ENCODE measurements at regions not wholly inside any gene's neighbourhood (a gene's known extent, or its start where the extent isn't known, plus 50 kb on each side); places are given as distances from the start of the nearest gene placed in this dataset.

- Histone ChIP-seq H2BK15ac (ENCODE audit: low read depth, low read length) (no peak overlapping the region), H3K4me1 (ENCODE audit: control insufficient read depth, insufficient read depth, low read length) (no peaks in the 10 kb centered on the region), H3K56ac (ENCODE audit: extremely low read depth, insufficient read depth, low read length) (no peak overlapping the region), H4K5ac (ENCODE audit: low read depth, low read length) (no peak overlapping the region), H3K4ac (ENCODE audit: low read depth, low read length) (no peak overlapping the region), H3K79me1 (ENCODE audit: low read depth in 1 of 2, low read length in 2 of 2) (no peaks in the 10 kb centered on the region), H2AK5ac (ENCODE audit: low read depth, low read length) (no peak overlapping the region), H3K27me3 (ENCODE audit: control insufficient read depth, insufficient read depth, low read length) (no peaks in the 10 kb centered on the region), H2BK20ac (ENCODE audit: low read depth, low read length) (no peak overlapping the region), H3K4me3 (ENCODE audit: insufficient read depth, low read depth, low read length) (no peak overlapping the region), H3K36me3 (ENCODE audit: control insufficient read depth, insufficient read depth, low read length) (no peaks in the 10 kb centered on the region), H3K23ac (ENCODE audit: low read depth, low read length) (no peak overlapping the region), H3K9me3 (ENCODE audit: control insufficient read depth, insufficient read depth, low read length) (peaks cover 6% of the 10 kb centered on the region; the same call in 1 of the 2 replicates), H2AFZ (replicated peaks; ENCODE audit: low read length, poor library complexity) (no peak overlapping the region), H3K9me1 (ENCODE audit: insufficient read depth, low read length) (no peaks in the 10 kb centered on the region), H2BK5ac (ENCODE audit: low read depth, low read length, poor library complexity, severe bottlenecking) (no peak overlapping the region), H3K9ac (ENCODE audit: low read depth, low read length) (no peak overlapping the region), H3K4me2 (ENCODE audit: low read depth, low read length) (no peak overlapping the region), H4K20me1 (ENCODE audit: insufficient read depth, low read length) (no peaks in the 10 kb centered on the region), H2BK120ac (ENCODE audit: low read depth, low read length) (no peak overlapping the region), H4K91ac (ENCODE audit: insufficient read depth, low read depth, low read length) (no peak overlapping the region), H4K8ac (ENCODE audit: low read depth in 2 of 2, low read length in 2 of 2) (no peak overlapping the region), H3K14ac (replicated peaks; ENCODE audit: low read depth, low read length) (no peak overlapping the region), H3K18ac (ENCODE audit: low read depth, low read length) (no peak overlapping the region), H3K27ac (ENCODE audit: insufficient read depth, low read length) (no peak overlapping the region), H2AK9ac (replicated peaks; ENCODE audit: low read depth, low read length, poor library complexity) (no peak overlapping the region)
- no peak for ATAC-seq (ENCODE audit: low read depth)
- in situ Hi-C loops (cut with MboI; ENCODE audit: low sequenced_read_pairs), result no loop called here
- POLR2A ChIA-PET (ENCODE audit: unreplicated experiment), result no interaction called here
- BruUV-seq (replicated peaks), result no TSS peak
- no CpG with 5 or more reads among the region's 3 CpGs for WGBS, 2 experiments (ENCODE audit: extremely low coverage in 2 of 2, insufficient read length in 1 of 2)
- CTCF ChIA-PET, result no interaction called here
- dilution Hi-C loops (cut with HindIII; ENCODE audit: low sequenced_read_pairs, unreplicated experiment), result no loop called here
- TF ChIP-seq CEBPB (IDR thresholded peaks at IDR 0.05; ENCODE audit: low read depth, low read length), result no peak
- no peak for TF ChIP-seq MXI1 (IDR thresholded peaks at IDR 0.05; ENCODE audit: borderline replicate concordance, low read depth, low read length)
- TF ChIP-seq FOS (IDR thresholded peaks at IDR 0.05; ENCODE audit: low read depth, low read length), result no peak
- TF ChIP-seq NFE2L2 (IDR thresholded peaks at IDR 0.05; ENCODE audit: low read depth, low read length), result no peak
- no peak for TF ChIP-seq RAD21 (IDR thresholded peaks at IDR 0.05; ENCODE audit: low read length)
- TF ChIP-seq BHLHE40 (IDR thresholded peaks at IDR 0.05; ENCODE audit: low read depth, low read length), result no peak
- no peak for TF ChIP-seq USF2 (IDR thresholded peaks at IDR 0.05; ENCODE audit: low read depth, low read length)
- TF ChIP-seq POLR2A (IDR thresholded peaks at IDR 0.05; ENCODE audit: low read depth, low read length), result no peak
- no peak for TF ChIP-seq RFX5 (IDR thresholded peaks at IDR 0.05; ENCODE audit: low read depth, low read length)
- no peak for TF ChIP-seq MAZ (IDR thresholded peaks at IDR 0.05; ENCODE audit: borderline replicate concordance, low read depth, low read length)
- TF ChIP-seq CTCF (conservative IDR thresholded peaks at IDR 0.05; ENCODE audit: low read depth, low read length), result no peak
- TF ChIP-seq MAFK (IDR thresholded peaks at IDR 0.05; ENCODE audit: low read depth, low read length), result no peak
- no peak for TF ChIP-seq SMC3 (IDR thresholded peaks at IDR 0.05; ENCODE audit: low read depth, low read length)
- TF ChIP-seq RCOR1 (IDR thresholded peaks at IDR 0.05; ENCODE audit: insufficient replicate concordance, low read length), result no peak
- TF ChIP-seq CHD1 (IDR thresholded peaks at IDR 0.05; ENCODE audit: low read depth, low read length), result no peak
- TF ChIP-seq ELK1 (IDR thresholded peaks at IDR 0.05; ENCODE audit: borderline replicate concordance, low read depth, low read length), result no peak
- no peak for DNase-seq
- intact Hi-C loops (cut with micrococcal nuclease), result no loop called here
These were observed 86.3 kb upstream of the TOM1L1 start for GRCh38 chr17:54814371-54814770.

Measured in IMR-90 (cell line).